ENCODE measurements at regions not wholly inside any gene's neighbourhood (a gene's known extent, or its start where the extent isn't known, plus 50 kb on each side); places are given as distances from the start of the nearest gene placed in this dataset.

DNA sequence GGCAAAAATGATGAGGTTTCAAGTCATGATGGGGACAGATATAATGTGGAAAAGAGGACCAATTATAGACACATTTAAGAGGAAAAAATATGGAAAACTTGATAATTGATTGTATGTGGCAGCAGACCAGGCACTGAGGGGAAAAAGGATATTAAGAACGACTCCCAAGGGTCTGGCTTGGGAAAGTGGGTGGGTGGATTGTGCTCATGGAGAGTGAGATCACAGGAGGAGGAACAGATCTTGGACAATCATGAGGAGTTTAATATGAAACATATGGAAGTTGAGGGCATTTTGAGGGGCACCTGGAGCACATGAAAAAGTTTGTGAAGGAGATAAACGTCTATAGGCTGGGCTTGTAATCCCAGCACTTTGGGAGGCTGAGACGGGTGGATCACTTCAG is 454.3 kb upstream of the KLF4 start:
- Histone ChIP-seq H2AFZ (ENCODE audit: low read depth, low read length, poor library complexity, severe bottlenecking) (no peak overlapping the region), H3K9me2 (ENCODE audit: insufficient read depth) (no peaks in the 10 kb centered on the region), H3K9me3 (ENCODE audit: control insufficient read depth in 1 of 2, insufficient read depth in 1 of 2, low read depth in 1 of 2, low read length in 2 of 2) (no peaks in the 10 kb centered on the region), H3K79me2 (ENCODE audit: insufficient read depth, low read length) (no peaks in the 10 kb centered on the region), H3K36me3 (ENCODE audit: control insufficient read depth in 1 of 2, insufficient read depth in 2 of 2, low read length in 2 of 2) (no peaks in the 10 kb centered on the region), H3K4me3 (replicated peaks in 1 of 2; ENCODE audit: low read depth in 1 of 2, low read length in 2 of 2) (no peak overlapping the region), H3K9ac (ENCODE audit: low read length) (no peak overlapping the region), H4K20me1 (ENCODE audit: insufficient read depth) (no peaks in the 10 kb centered on the region), H3K27ac (ENCODE audit: low read depth, low read length) (no peak overlapping the region), H3K4me2 (ENCODE audit: low read length) (no peak overlapping the region), H3K4me1 (ENCODE audit: control insufficient read depth in 1 of 2, insufficient read depth in 2 of 2, low read length in 2 of 2) (peaks cover 4 to 16% of the 10 kb centered on the region in 2 experiments; a peak in 1 of 4 replicates), H3K27me3 (ENCODE audit: insufficient read depth, low read length) (no peaks in the 10 kb centered on the region)
- DNase-seq (ENCODE audit: low read depth, low spot score) (no peak), ATAC-seq (no peak)
- intact Hi-C loops (cut with micrococcal nuclease): no loop called here
- CTCF ChIA-PET: no interaction called here
- POLR2A ChIA-PET: interaction anchor here (0.6 kb wide), 1 partner anchor 401 kb away, joined by 5 read pairs; no protein-coding TSS in a partner anchor
- no peak for TF ChIP-seq JUND (IDR thresholded peaks at IDR 0.05)
- TF ChIP-seq SIN3A (IDR thresholded peaks at IDR 0.05; ENCODE audit: low read depth): no peak
- TF ChIP-seq, protein P1, sequence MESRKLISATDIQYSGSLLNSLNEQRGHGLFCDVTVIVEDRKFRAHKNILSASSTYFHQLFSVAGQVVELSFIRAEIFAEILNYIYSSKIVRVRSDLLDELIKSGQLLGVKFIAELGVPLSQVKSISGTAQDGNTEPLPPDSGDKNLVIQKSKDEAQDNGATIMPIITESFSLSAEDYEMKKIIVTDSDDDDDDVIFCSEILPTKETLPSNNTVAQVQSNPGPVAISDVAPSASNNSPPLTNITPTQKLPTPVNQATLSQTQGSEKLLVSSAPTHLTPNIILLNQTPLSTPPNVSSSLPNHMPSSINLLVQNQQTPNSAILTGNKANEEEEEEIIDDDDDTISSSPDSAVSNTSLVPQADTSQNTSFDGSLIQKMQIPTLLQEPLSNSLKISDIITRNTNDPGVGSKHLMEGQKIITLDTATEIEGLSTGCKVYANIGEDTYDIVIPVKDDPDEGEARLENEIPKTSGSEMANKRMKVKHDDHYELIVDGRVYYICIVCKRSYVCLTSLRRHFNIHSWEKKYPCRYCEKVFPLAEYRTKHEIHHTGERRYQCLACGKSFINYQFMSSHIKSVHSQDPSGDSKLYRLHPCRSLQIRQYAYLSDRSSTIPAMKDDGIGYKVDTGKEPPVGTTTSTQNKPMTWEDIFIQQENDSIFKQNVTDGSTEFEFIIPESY (IDR thresholded peaks at IDR 0.05; ENCODE audit: extremely low read depth, insufficient replicate concordance, low read length): no peak
- no peak for TF ChIP-seq YY1 (IDR thresholded peaks at IDR 0.05; ENCODE audit: extremely low read depth, insufficient replicate concordance, low read depth, low read length)
- no peak for TF ChIP-seq RAD21 (IDR thresholded peaks at IDR 0.05; ENCODE audit: low read depth)
- no peak for TF ChIP-seq POLR2AphosphoS5 (IDR thresholded peaks at IDR 0.05; ENCODE audit: low read depth, low read length)
- TF ChIP-seq, protein P2, sequence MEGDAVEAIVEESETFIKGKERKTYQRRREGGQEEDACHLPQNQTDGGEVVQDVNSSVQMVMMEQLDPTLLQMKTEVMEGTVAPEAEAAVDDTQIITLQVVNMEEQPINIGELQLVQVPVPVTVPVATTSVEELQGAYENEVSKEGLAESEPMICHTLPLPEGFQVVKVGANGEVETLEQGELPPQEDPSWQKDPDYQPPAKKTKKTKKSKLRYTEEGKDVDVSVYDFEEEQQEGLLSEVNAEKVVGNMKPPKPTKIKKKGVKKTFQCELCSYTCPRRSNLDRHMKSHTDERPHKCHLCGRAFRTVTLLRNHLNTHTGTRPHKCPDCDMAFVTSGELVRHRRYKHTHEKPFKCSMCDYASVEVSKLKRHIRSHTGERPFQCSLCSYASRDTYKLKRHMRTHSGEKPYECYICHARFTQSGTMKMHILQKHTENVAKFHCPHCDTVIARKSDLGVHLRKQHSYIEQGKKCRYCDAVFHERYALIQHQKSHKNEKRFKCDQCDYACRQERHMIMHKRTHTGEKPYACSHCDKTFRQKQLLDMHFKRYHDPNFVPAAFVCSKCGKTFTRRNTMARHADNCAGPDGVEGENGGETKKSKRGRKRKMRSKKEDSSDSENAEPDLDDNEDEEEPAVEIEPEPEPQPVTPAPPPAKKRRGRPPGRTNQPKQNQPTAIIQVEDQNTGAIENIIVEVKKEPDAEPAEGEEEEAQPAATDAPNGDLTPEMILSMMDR (IDR thresholded peaks at IDR 0.05 in 2 of 3, conservative IDR thresholded peaks at IDR 0.05 in 1 of 3; ENCODE audit: borderline replicate concordance in 1 of 3, insufficient read depth in 1 of 3, low read depth in 2 of 3, low read length in 2 of 3): no peak
- TF ChIP-seq POLR2A (IDR thresholded peaks at IDR 0.05; ENCODE audit: borderline replicate concordance, extremely low read depth, insufficient read depth, insufficient read length): no peak
- TF ChIP-seq CEBPB (IDR thresholded peaks at IDR 0.05; ENCODE audit: low read depth): no peak
- no peak for TF ChIP-seq ZFX (IDR thresholded peaks at IDR 0.05)
- TF ChIP-seq, protein P3, sequence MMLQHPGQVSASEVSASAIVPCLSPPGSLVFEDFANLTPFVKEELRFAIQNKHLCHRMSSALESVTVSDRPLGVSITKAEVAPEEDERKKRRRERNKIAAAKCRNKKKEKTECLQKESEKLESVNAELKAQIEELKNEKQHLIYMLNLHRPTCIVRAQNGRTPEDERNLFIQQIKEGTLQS (IDR thresholded peaks at IDR 0.05): no peak
- no peak for TF ChIP-seq EZH2 (IDR thresholded peaks at IDR 0.05)
- TF ChIP-seq ZNF274 (IDR thresholded peaks at IDR 0.05; ENCODE audit: low read depth, low read length): no peak
- TF ChIP-seq MAX (IDR thresholded peaks at IDR 0.05): no peak
- TF ChIP-seq FOSL1 (IDR thresholded peaks at IDR 0.05; ENCODE audit: low read depth): no peak
- no peak for TF ChIP-seq EGR1 (IDR thresholded peaks at IDR 0.05; ENCODE audit: low read depth)
- no peak for TF ChIP-seq CBX3 (IDR thresholded peaks at IDR 0.05; ENCODE audit: low read depth)
- no peak for TF ChIP-seq SRF (IDR thresholded peaks at IDR 0.05; ENCODE audit: low read depth)
- TF ChIP-seq SP1 (IDR thresholded peaks at IDR 0.05; ENCODE audit: low read depth): no peak
- TF ChIP-seq ELF1 (IDR thresholded peaks at IDR 0.05; ENCODE audit: borderline replicate concordance, low read depth): no peak
- no TSS peak for BruUV-seq (replicated peaks)
- RAD21 ChIA-PET (ENCODE audit: low non-redundant PET in 1 of 2, low total read pairs in 2 of 2, uncharacterized antibody in 2 of 2, unreplicated experiment in 2 of 2): no interaction called here

Data from HCT116 (cell line).